ENCODE measurements at regions not wholly inside any gene's neighbourhood (a gene's known extent, or its start where the extent isn't known, plus 50 kb on each side); places are given as distances from the start of the nearest gene placed in this dataset.
"Not testable (repeated sequence)": the region's sequence is repeated elsewhere in the genome, so short reads cannot be mapped to it uniquely, and the experiment has no call there.

DNA sequence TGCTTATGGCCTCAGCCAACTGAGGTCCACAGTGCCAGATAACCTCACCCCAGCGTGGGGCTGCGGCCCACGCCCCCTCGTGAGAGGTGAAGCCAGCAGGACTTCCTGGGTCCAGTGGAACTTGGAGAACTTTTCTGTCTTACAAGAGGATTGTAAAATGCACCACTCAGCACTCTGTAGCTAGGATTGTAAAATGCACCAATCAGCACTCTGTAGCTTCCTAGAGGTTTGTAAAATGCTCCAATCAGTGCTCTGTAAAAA is 109.1 kb downstream of the AKAP11 start:
- Histone ChIP-seq H3K4me3 (replicated peaks; ENCODE audit: insufficient read depth, low read length) (no peak overlapping the region), H3K27ac (replicated peaks) (no peak overlapping the region), H3K27me3 (ENCODE audit: insufficient read depth, poor library complexity, severe bottlenecking) (no peaks in the 10 kb centered on the region)
- no peak for DNase-seq (ENCODE audit: low read depth in 1 of 2, low spot score in 1 of 2)
- TF ChIP-seq, protein P1, sequence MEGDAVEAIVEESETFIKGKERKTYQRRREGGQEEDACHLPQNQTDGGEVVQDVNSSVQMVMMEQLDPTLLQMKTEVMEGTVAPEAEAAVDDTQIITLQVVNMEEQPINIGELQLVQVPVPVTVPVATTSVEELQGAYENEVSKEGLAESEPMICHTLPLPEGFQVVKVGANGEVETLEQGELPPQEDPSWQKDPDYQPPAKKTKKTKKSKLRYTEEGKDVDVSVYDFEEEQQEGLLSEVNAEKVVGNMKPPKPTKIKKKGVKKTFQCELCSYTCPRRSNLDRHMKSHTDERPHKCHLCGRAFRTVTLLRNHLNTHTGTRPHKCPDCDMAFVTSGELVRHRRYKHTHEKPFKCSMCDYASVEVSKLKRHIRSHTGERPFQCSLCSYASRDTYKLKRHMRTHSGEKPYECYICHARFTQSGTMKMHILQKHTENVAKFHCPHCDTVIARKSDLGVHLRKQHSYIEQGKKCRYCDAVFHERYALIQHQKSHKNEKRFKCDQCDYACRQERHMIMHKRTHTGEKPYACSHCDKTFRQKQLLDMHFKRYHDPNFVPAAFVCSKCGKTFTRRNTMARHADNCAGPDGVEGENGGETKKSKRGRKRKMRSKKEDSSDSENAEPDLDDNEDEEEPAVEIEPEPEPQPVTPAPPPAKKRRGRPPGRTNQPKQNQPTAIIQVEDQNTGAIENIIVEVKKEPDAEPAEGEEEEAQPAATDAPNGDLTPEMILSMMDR (IDR thresholded peaks at IDR 0.05; ENCODE audit: insufficient read depth, low read length), result no peak
- TF ChIP-seq POLR2AphosphoS5 (IDR thresholded peaks at IDR 0.05; ENCODE audit: low read depth) (no peak), SPI1 (IDR thresholded peaks at IDR 0.05; ENCODE audit: borderline replicate concordance, low read depth) (no peak), GABPA (IDR thresholded peaks at IDR 0.05; ENCODE audit: low read depth) (no peak)
- TF ChIP-seq, protein P2, sequence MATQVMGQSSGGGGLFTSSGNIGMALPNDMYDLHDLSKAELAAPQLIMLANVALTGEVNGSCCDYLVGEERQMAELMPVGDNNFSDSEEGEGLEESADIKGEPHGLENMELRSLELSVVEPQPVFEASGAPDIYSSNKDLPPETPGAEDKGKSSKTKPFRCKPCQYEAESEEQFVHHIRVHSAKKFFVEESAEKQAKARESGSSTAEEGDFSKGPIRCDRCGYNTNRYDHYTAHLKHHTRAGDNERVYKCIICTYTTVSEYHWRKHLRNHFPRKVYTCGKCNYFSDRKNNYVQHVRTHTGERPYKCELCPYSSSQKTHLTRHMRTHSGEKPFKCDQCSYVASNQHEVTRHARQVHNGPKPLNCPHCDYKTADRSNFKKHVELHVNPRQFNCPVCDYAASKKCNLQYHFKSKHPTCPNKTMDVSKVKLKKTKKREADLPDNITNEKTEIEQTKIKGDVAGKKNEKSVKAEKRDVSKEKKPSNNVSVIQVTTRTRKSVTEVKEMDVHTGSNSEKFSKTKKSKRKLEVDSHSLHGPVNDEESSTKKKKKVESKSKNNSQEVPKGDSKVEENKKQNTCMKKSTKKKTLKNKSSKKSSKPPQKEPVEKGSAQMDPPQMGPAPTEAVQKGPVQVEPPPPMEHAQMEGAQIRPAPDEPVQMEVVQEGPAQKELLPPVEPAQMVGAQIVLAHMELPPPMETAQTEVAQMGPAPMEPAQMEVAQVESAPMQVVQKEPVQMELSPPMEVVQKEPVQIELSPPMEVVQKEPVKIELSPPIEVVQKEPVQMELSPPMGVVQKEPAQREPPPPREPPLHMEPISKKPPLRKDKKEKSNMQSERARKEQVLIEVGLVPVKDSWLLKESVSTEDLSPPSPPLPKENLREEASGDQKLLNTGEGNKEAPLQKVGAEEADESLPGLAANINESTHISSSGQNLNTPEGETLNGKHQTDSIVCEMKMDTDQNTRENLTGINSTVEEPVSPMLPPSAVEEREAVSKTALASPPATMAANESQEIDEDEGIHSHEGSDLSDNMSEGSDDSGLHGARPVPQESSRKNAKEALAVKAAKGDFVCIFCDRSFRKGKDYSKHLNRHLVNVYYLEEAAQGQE (IDR thresholded peaks at IDR 0.05; ENCODE audit: insufficient replicate concordance, low read depth), result no peak

DNA sequence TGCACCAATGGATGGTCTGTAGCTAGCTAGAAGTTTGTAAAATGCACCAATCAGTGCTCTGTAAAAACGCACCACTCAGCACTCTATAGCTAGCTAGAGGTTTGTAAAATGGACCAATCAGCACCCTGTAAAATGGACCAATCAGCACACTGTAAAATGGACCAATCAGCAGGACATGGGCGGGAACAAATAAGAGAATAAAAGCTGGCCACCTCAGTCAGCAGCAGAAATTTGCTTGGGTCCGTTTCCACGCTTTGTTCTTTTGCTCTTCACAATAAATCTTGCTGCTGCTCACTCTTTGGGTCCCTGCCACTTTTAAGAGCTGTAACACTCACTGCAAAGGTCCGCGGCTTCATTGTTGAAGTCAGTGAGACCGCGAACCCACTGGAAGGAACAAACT is 109.5 kb downstream of the AKAP11 start:
- not testable (repeated sequence) for DNase-seq (ENCODE audit: low read depth in 1 of 2, low spot score in 1 of 2); H3K27ac ChIP-seq (replicated peaks); H3K4me3 ChIP-seq (replicated peaks; ENCODE audit: insufficient read depth, low read length); H3K27me3 ChIP-seq (ENCODE audit: insufficient read depth, poor library complexity, severe bottlenecking)

DNA sequence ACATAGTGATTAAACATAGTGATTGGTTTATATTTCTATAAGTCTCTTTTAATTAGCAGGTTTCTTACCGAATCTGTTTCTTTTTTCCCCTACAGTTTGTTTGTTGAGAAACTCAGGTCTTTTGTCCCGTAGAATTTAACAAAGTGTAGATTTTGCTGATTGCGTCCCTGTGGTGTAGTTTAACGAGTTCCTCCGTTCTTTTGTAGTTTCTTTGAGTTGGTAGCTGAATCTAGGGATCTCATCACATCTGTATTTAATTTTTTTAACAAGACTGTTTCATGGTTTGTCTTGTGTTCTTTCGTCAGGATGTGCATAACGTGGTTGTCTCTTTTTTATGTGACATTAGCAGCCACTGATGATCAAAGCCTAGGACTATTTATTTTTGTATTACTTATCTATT is 111.1 kb downstream of the AKAP11 start:
- Histone ChIP-seq H3K4me3 (replicated peaks; ENCODE audit: insufficient read depth, low read length) (no peak overlapping the region), H3K27ac (replicated peaks) (no peak overlapping the region), H3K27me3 (ENCODE audit: insufficient read depth, poor library complexity, severe bottlenecking) (no peaks in the 10 kb centered on the region)
- TF ChIP-seq POLR2AphosphoS5 (IDR thresholded peaks at IDR 0.05; ENCODE audit: low read depth) (no peak), GABPA (IDR thresholded peaks at IDR 0.05; ENCODE audit: low read depth) (no peak), SPI1 (IDR thresholded peaks at IDR 0.05; ENCODE audit: borderline replicate concordance, low read depth) (no peak)
- TF ChIP-seq, protein P2 (IDR thresholded peaks at IDR 0.05; ENCODE audit: insufficient replicate concordance, low read depth), result no peak
- TF ChIP-seq, protein P1 (IDR thresholded peaks at IDR 0.05; ENCODE audit: insufficient read depth, low read length), result no peak
- DNase-seq (ENCODE audit: low read depth in 1 of 2, low spot score in 1 of 2), result no peak

DNA sequence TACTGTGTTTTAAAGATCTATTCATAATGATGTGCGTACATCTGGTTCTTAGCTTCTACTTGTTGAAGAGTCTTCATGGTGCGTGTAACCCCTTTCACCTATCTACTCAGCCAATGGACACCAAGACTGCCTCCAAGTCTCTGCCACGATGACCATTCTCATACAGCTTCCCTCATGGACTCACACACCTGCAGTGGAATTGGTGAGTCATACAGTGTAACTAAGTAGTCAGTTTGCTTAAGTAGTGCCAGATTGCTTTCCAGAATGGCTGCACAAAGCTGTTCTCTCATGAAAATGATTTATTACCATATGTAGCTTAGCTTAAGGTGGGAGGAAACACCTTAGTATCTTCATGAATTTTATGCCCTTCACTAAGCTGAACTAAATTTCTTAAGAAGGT is 112.3 kb downstream of the AKAP11 start:
- no peak overlapping the region for H3K4me3 ChIP-seq (replicated peaks; ENCODE audit: insufficient read depth, low read length)
- no peak overlapping the region for H3K27ac ChIP-seq (replicated peaks)
- TF ChIP-seq, protein P2 (IDR thresholded peaks at IDR 0.05; ENCODE audit: insufficient replicate concordance, low read depth), result no peak
- TF ChIP-seq SPI1 (IDR thresholded peaks at IDR 0.05; ENCODE audit: borderline replicate concordance, low read depth) (no peak), GABPA (IDR thresholded peaks at IDR 0.05; ENCODE audit: low read depth) (no peak), POLR2AphosphoS5 (IDR thresholded peaks at IDR 0.05; ENCODE audit: low read depth) (no peak)
- TF ChIP-seq, protein P1 (IDR thresholded peaks at IDR 0.05; ENCODE audit: insufficient read depth, low read length), result no peak
- DNase-seq (ENCODE audit: low read depth in 1 of 2, low spot score in 1 of 2), result no peak
- H3K27me3 ChIP-seq (ENCODE audit: insufficient read depth, poor library complexity, severe bottlenecking), result no peaks in the 10 kb centered on the region

Data from HL-60 (cell line).